ENCODE measurements at regions not wholly inside any gene's neighbourhood (a gene's known extent, or its start where the extent isn't known, plus 50 kb on each side); places are given as distances from the start of the nearest gene placed in this dataset.

- TF ChIP-seq CTCF (conservative IDR thresholded peaks at IDR 0.05; ENCODE audit: low read depth in 2 of 2) (no peak), EZH2 (IDR thresholded peaks at IDR 0.05; ENCODE audit: low read depth, unreplicated experiment) (no peak), NANOG (IDR thresholded peaks at IDR 0.05; ENCODE audit: borderline replicate concordance) (no peak), REST (IDR thresholded peaks at IDR 0.05; ENCODE audit: unreplicated experiment) (no peak), POLR2AphosphoS5 (IDR thresholded peaks at IDR 0.05; ENCODE audit: low read depth) (no peak), EZH2phosphoT487 (IDR thresholded peaks at IDR 0.05; ENCODE audit: unreplicated experiment) (no peak)
Measured at GRCh38 chr7:46368871-46369270, 447.8 kb upstream of the IGFBP3 start.
